DND-41 (cell line): ENCODE measurements at regions not wholly inside any gene's neighbourhood (a gene's known extent, or its start where the extent isn't known, plus 50 kb on each side); places are given as distances from the start of the nearest gene placed in this dataset.

Experiments used
- ATAC-seq: fragments of 200-7000 bp; cut with Tn5 transposase; 3 replicates; pipeline ENCODE4 v1.9.1; 2021; ENCODE audit warnings: low read depth; ENCODE audit not compliant: insufficient read depth
- DNase-seq: peaks from one replicate; pipeline ENCODE4 v3.0.0-alpha.2; 2020
- H2AFZ ChIP-seq: 2 replicates; pipeline ENCODE4 v1.6.0; 2012; ENCODE audit warnings: low read depth, low read length
- H3K27ac ChIP-seq: 2 replicates; pipeline ENCODE4 v1.5.1; 2012; ENCODE audit warnings: low read length, inconsistent platforms
- H3K27me3 ChIP-seq: fragments of 200-600 bp; sonication (generic); 2 replicates; pipeline ENCODE4 v1.6.0; 2012; ENCODE audit warnings: low read length, mild to moderate bottlenecking, inconsistent platforms; ENCODE audit not compliant: insufficient read depth, poor library complexity
- H3K36me3 ChIP-seq: 2 replicates; pipeline ENCODE4 v1.5.1; 2012; ENCODE audit warnings: low read length, inconsistent platforms; ENCODE audit not compliant: insufficient read depth
- H3K4me1 ChIP-seq: 2 replicates; pipeline ENCODE4 v1.5.1; 2012; ENCODE audit warnings: mild to moderate bottlenecking, low read length; ENCODE audit not compliant: insufficient read depth
- H3K4me2 ChIP-seq: 2 replicates; pipeline ENCODE4 v1.6.0; 2012; ENCODE audit warnings: mild to moderate bottlenecking, moderate library complexity, low read length, inconsistent platforms; ENCODE audit not compliant: insufficient read depth
- H3K4me3 ChIP-seq, 2 experiments: fragments of 200-600 bp in 1 of 2; shearing (Covaris generic) in 1 of 2; 2 replicates each; pipeline ENCODE4 v1.5.1; 2012 to 2016; ENCODE audit warnings: inconsistent platforms in 2 of 2, low read length in 2 of 2, mild to moderate bottlenecking in 2 of 2, low read depth in 1 of 2, moderate library complexity in 1 of 2
- H3K79me2 ChIP-seq: 2 replicates; pipeline ENCODE4 v1.6.0; 2012; ENCODE audit warnings: low read length, inconsistent platforms; ENCODE audit not compliant: insufficient read depth
- H3K9ac ChIP-seq: 2 replicates; pipeline ENCODE4 v1.6.0; 2012; ENCODE audit warnings: low read depth, mild to moderate bottlenecking, inconsistent platforms, low read length, moderate library complexity
- H3K9me3 ChIP-seq: 2 replicates; pipeline ENCODE4 v1.5.1; 2012; ENCODE audit warnings: low read length, moderate library complexity, mild to moderate bottlenecking, inconsistent platforms; ENCODE audit not compliant: insufficient read depth, severe bottlenecking
- H4K20me1 ChIP-seq: 2 replicates; pipeline ENCODE4 v1.6.0; 2012; ENCODE audit warnings: low read length; ENCODE audit not compliant: insufficient read depth
- EZH2 ChIP-seq: IDR thresholded peaks from 3 replicates; pipeline ENCODE4 v1.6.1; 2012; ENCODE audit warnings: borderline replicate concordance, low read depth, mild to moderate bottlenecking, moderate library complexity, low read length, inconsistent platforms; ENCODE audit not compliant: severe bottlenecking
- TF ChIP-seq, protein P1 (sequence below): IDR thresholded peaks from 2 replicates; pipeline ENCODE4 v1.5.1; 2012; ENCODE audit warnings: borderline replicate concordance, low read length, moderate library complexity, mild to moderate bottlenecking; ENCODE audit not compliant: poor library complexity, severe bottlenecking; ENCODE audit errors: extremely low read depth

DNA sequence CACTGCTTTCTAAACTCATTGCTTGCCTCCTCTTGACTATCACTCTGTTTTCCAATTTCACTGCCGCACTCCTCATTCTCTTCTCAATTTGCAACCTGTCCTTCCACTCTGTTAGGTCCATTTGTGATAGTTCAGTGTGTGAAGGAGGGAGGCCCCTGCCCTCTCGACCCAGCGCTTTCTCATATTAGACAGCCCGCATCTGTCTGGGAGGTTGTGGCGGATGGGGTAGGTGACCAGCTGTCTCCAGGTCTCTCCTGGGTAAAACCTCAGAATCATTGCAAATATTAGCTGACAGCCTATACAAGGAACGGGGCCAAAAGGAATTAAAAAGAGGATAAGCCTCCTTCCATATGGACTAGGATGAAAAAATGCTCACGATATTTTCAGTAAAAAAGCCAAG is 358.3 kb downstream of the SHQ1 start:
- Histone ChIP-seq H2AFZ (no peak overlapping the region), H3K27me3 (no peaks in the 10 kb centered on the region), H3K4me3 (no peak overlapping the region), H3K9ac (no peak overlapping the region), H3K4me1 (no peaks in the 10 kb centered on the region), H3K36me3 (no peaks in the 10 kb centered on the region), H3K4me2 (no peak overlapping the region), H3K9me3 (no peaks in the 10 kb centered on the region), H4K20me1 (no peaks in the 10 kb centered on the region), H3K79me2 (no peaks in the 10 kb centered on the region), H3K27ac (no peak overlapping the region)
- no peak for ATAC-seq
- DNase-seq = no peak
- TF ChIP-seq EZH2 = no peak
- TF ChIP-seq, protein P1, sequence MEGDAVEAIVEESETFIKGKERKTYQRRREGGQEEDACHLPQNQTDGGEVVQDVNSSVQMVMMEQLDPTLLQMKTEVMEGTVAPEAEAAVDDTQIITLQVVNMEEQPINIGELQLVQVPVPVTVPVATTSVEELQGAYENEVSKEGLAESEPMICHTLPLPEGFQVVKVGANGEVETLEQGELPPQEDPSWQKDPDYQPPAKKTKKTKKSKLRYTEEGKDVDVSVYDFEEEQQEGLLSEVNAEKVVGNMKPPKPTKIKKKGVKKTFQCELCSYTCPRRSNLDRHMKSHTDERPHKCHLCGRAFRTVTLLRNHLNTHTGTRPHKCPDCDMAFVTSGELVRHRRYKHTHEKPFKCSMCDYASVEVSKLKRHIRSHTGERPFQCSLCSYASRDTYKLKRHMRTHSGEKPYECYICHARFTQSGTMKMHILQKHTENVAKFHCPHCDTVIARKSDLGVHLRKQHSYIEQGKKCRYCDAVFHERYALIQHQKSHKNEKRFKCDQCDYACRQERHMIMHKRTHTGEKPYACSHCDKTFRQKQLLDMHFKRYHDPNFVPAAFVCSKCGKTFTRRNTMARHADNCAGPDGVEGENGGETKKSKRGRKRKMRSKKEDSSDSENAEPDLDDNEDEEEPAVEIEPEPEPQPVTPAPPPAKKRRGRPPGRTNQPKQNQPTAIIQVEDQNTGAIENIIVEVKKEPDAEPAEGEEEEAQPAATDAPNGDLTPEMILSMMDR = no peak

DNA sequence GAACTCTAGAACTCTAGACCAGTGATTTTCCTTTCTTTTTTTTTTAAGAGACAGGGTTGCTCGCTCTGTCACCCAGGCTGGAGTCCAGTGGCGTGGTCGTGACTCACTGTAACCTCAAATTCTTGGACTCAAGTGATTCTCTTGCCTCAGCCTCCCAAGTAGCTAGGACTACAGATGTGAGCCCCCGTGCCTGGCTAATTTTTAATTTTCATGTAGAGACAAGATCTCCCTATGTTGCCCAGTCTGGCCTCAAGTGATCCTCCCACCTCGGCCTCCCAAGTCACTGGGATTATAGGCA is 359.6 kb downstream of the SHQ1 start:
- Histone ChIP-seq H3K9ac (no peak overlapping the region), H3K36me3 (no peaks in the 10 kb centered on the region), H3K79me2 (no peaks in the 10 kb centered on the region), H4K20me1 (no peaks in the 10 kb centered on the region), H3K4me2 (no peak overlapping the region), H2AFZ (no peak overlapping the region), H3K4me3 (no peak overlapping the region), H3K4me1 (no peaks in the 10 kb centered on the region), H3K27me3 (no peaks in the 10 kb centered on the region), H3K9me3 (no peaks in the 10 kb centered on the region), H3K27ac (no peak overlapping the region)
- DNase-seq = no peak
- TF ChIP-seq, protein P1 = no peak
- TF ChIP-seq EZH2 = no peak
- ATAC-seq = no peak

GRCh38 chr3:72487946-72488737 is 360.1 kb downstream of the SHQ1 start:
- H4K20me1 ChIP-seq = no peaks in the 10 kb centered on the region
- no peaks in the 10 kb centered on the region for H3K27me3 ChIP-seq
- H3K4me2 ChIP-seq = no peak overlapping the region
- no peak for TF ChIP-seq EZH2
- TF ChIP-seq, protein P1 = no peak
- H3K27ac ChIP-seq = no peak overlapping the region
- DNase-seq (no peak), ATAC-seq (no peak)
- no peak overlapping the region for H3K4me3 ChIP-seq
- no peak overlapping the region for H2AFZ ChIP-seq
- no peaks in the 10 kb centered on the region for H3K36me3 ChIP-seq
- H3K79me2 ChIP-seq = no peaks in the 10 kb centered on the region
- no peaks in the 10 kb centered on the region for H3K4me1 ChIP-seq
- H3K9me3 ChIP-seq = no peaks in the 10 kb centered on the region
- no peak overlapping the region for H3K9ac ChIP-seq
